ENCODE measurements at regions not wholly inside any gene's neighbourhood (a gene's known extent, or its start where the extent isn't known, plus 50 kb on each side); places are given as distances from the start of the nearest gene placed in this dataset.
"Not testable (repeated sequence)": the region's sequence is repeated elsewhere in the genome, so short reads cannot be mapped to it uniquely, and the experiment has no call there.

GRCh38 chr3:170651260-170651845 lies 65.5 kb upstream of the SLC7A14 start:
- DNase-seq (ENCODE audit: low spot score): no peak

- not testable (repeated sequence) for DNase-seq (ENCODE audit: low spot score)
These were observed 64.7 kb upstream of the SLC7A14 start for GRCh38 chr3:170650557-170650956.

- no peak for DNase-seq (ENCODE audit: low spot score)
These were observed 58.8 kb upstream of the SLC7A14 start for GRCh38 chr3:170644711-170645110.

GRCh38 chr3:170643831-170644230 lies 58.0 kb upstream of the SLC7A14 start:
- DNase-seq (ENCODE audit: low spot score): no peak

- no peak for DNase-seq (ENCODE audit: low spot score)
These were observed 57.2 kb upstream of the SLC7A14 start for GRCh38 chr3:170642882-170643601.

GRCh38 chr3:170641510-170642236 lies 55.8 kb upstream of the SLC7A14 start:
- no peak for DNase-seq (ENCODE audit: low spot score)

- DNase-seq (ENCODE audit: low spot score): no peak
These were observed 54.9 kb upstream of the SLC7A14 start for GRCh38 chr3:170640737-170641171.

- no peak for DNase-seq (ENCODE audit: low spot score)
These were observed 53.1 kb upstream of the SLC7A14 start for GRCh38 chr3:170638988-170639387.

- no peak for DNase-seq (ENCODE audit: low spot score)
These were observed 51.4 kb upstream of the SLC7A14 start for GRCh38 chr3:170637306-170637705.

- DNase-seq (ENCODE audit: low spot score): no peak
These were observed 50.6 kb upstream of the SLC7A14 start for GRCh38 chr3:170636400-170636973.

Measured in hematopoietic multipotent progenitor cell treated with erythropoietin and hydrocortisone succinate and interleukin-3 and kit ligand, for 15 days (in vitro differentiated cells).